Liver (tissue), 3 donors: ENCODE measurements at regions not wholly inside any gene's neighbourhood (a gene's known extent, or its start where the extent isn't known, plus 50 kb on each side); places are given as distances from the start of the nearest gene placed in this dataset.

ENCODE experiments used
- CTCF ChIP-seq: fragments of 150-350 bp; IDR thresholded peaks from 2 replicates; pipeline ENCODE4 v1.5.1; 2017; ENCODE audit warnings: improper control_type of control experiment, low read depth, low read length; ENCODE audit not compliant: missing input control
- GABPA ChIP-seq, 2 donors: IDR thresholded peaks in 1 of 2; conservative IDR thresholded peaks in 1 of 2; 2 replicates each; pipeline ENCODE4 v1.6.1; 2016; ENCODE audit warnings: antibody characterized with exemption in 2 of 2, mild to moderate bottlenecking in 1 of 2, moderate library complexity in 1 of 2
- JUND ChIP-seq, 2 donors: IDR thresholded peaks; 2 replicates each; pipeline ENCODE4 v1.6.1; 2016; ENCODE audit warnings: antibody characterized with exemption in 2 of 2
- MAX ChIP-seq: IDR thresholded peaks from 2 replicates; pipeline ENCODE4 v1.6.1; 2016; ENCODE audit warnings: antibody characterized with exemption
- RAD21 ChIP-seq, 2 donors: IDR thresholded peaks; 2 replicates each; pipeline ENCODE4 v1.6.1; 2016; ENCODE audit warnings: antibody characterized with exemption in 2 of 2, mild to moderate bottlenecking in 2 of 2
- REST ChIP-seq: IDR thresholded peaks from 2 replicates; pipeline ENCODE4 v1.6.1; 2016; ENCODE audit warnings: antibody characterized with exemption, mild to moderate bottlenecking
- RXRA ChIP-seq, 2 donors: IDR thresholded peaks; 2 replicates each; pipeline ENCODE4 v1.6.1; 2017 to 2018; ENCODE audit warnings: antibody characterized with exemption in 2 of 2, mild to moderate bottlenecking in 1 of 2
- SP1 ChIP-seq: IDR thresholded peaks from 2 replicates; pipeline ENCODE4 v1.6.1; 2018; ENCODE audit warnings: antibody characterized with exemption, mild to moderate bottlenecking
- TAF1 ChIP-seq: conservative IDR thresholded peaks from 2 replicates; pipeline ENCODE4 v1.6.1; 2016; ENCODE audit warnings: antibody characterized with exemption, mild to moderate bottlenecking
- YY1 ChIP-seq: IDR thresholded peaks from 2 replicates; pipeline ENCODE4 v1.6.1; 2016; ENCODE audit warnings: antibody characterized with exemption, mild to moderate bottlenecking
- donor health status: healthy.
- donor health status: healthy.

GRCh38 chr14:76690502-76691105 lies 70.7 kb upstream of the VASH1 start:
- TF ChIP-seq CTCF (no peak), MAX (no peak), TAF1 (no peak), SP1 (no peak), RXRA (IDR thresholded peaks at IDR 0.05) (no peak), REST (no peak), RAD21 (IDR thresholded peaks at IDR 0.05) (no peak), YY1 (no peak), JUND (IDR thresholded peaks at IDR 0.05) (no peak), GABPA (IDR thresholded peaks at IDR 0.05 in 1 of 2, conservative IDR thresholded peaks at IDR 0.05 in 1 of 2) (no peak)
